ENCODE measurements at regions not wholly inside any gene's neighbourhood (a gene's known extent, or its start where the extent isn't known, plus 50 kb on each side); places are given as distances from the start of the nearest gene placed in this dataset.

DNA sequence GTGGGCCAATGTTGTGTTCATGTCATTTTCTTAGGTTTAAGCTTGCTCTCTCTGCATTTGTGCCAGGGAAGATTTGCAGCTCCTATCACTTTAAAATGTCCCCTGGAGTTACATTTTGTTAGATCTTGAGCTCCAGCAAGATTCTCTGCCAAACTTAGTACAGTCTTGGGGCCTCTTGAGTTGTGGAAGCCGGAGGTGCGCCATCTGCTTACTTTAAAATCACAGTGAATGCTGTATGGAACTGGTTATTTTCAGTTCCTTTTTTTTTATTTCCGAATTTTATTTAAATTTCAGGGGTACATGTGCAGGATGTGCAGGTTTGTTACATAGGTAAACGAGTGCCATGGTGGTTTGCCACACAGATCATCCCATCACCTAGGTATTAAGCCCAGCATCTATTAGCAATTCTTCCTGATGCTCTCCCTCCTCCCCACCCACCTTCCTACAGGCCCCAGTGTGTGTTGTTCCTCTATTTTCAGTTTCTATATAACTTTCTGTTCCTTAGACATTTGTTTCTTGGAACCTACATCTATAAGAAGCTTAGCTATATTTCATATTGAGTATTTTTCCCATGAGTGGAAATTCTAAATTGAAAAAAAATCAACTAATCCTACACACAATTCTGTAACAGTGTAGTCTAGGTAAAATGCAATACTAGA, 114.4 kb upstream of the CREB5 start:
- Mint-ChIP-seq H3K27ac (ENCODE audit: unreplicated experiment) (no peak overlapping the region), H3K9me3 (ENCODE audit: unreplicated experiment) (no peaks in the 10 kb centered on the region), H3K36me3 (ENCODE audit: unreplicated experiment) (no peaks in the 10 kb centered on the region), H3K27me3 (ENCODE audit: unreplicated experiment) (peaks cover 2% of the 10 kb centered on the region), H3K4me1 (ENCODE audit: unreplicated experiment) (peaks cover 3% of the 10 kb centered on the region), H3K4me3 (ENCODE audit: unreplicated experiment) (no peak overlapping the region)
- DNase-seq (ENCODE audit: extremely low spot score, unreplicated experiment) = no peak
- TF ChIP-seq, protein P1, sequence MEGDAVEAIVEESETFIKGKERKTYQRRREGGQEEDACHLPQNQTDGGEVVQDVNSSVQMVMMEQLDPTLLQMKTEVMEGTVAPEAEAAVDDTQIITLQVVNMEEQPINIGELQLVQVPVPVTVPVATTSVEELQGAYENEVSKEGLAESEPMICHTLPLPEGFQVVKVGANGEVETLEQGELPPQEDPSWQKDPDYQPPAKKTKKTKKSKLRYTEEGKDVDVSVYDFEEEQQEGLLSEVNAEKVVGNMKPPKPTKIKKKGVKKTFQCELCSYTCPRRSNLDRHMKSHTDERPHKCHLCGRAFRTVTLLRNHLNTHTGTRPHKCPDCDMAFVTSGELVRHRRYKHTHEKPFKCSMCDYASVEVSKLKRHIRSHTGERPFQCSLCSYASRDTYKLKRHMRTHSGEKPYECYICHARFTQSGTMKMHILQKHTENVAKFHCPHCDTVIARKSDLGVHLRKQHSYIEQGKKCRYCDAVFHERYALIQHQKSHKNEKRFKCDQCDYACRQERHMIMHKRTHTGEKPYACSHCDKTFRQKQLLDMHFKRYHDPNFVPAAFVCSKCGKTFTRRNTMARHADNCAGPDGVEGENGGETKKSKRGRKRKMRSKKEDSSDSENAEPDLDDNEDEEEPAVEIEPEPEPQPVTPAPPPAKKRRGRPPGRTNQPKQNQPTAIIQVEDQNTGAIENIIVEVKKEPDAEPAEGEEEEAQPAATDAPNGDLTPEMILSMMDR (IDR thresholded peaks at IDR 0.05) = no peak

DNA sequence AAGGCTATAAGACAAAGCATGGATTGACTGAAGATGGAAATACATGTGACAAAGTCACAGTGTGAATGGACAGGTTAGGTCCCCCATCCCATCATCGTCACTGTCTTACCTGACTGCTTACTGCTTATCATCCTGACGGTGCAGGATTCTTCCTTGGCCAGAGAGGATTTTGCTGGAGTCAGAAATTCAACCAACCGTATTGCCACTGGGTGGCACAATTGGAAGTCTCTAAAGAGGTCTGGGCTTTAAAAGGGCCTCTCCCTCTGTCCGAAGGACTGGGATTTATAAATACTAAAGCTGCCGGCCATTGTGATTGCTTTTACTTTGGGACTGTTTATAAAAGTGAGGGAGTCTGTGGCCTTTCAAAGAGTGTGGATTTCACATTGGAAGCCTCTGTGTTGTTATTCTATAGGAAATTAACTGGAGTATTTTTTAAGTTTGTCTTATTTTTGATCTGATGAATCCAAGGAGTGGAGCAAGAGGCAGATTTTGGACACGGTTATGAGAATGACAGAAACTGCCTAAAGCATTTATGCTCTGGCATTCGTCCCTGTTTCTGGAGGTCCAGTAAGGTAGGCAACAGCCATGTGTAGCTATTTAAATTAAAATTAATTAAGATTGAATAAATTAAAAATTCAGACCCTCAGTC, 113.3 kb upstream of the CREB5 start:
- H3K9me3 Mint-ChIP-seq (ENCODE audit: unreplicated experiment) = no peaks in the 10 kb centered on the region
- no peak overlapping the region for H3K27ac Mint-ChIP-seq (ENCODE audit: unreplicated experiment)
- H3K36me3 Mint-ChIP-seq (ENCODE audit: unreplicated experiment) = no peaks in the 10 kb centered on the region
- peaks cover 7% of the 10 kb centered on the region for H3K4me1 Mint-ChIP-seq (ENCODE audit: unreplicated experiment)
- no peak for DNase-seq (ENCODE audit: extremely low spot score, unreplicated experiment)
- no peak overlapping the region for H3K4me3 Mint-ChIP-seq (ENCODE audit: unreplicated experiment)
- TF ChIP-seq, protein P1 (IDR thresholded peaks at IDR 0.05) = peak; percentile 76
- peaks cover 2% of the 10 kb centered on the region for H3K27me3 Mint-ChIP-seq (ENCODE audit: unreplicated experiment)

DNA sequence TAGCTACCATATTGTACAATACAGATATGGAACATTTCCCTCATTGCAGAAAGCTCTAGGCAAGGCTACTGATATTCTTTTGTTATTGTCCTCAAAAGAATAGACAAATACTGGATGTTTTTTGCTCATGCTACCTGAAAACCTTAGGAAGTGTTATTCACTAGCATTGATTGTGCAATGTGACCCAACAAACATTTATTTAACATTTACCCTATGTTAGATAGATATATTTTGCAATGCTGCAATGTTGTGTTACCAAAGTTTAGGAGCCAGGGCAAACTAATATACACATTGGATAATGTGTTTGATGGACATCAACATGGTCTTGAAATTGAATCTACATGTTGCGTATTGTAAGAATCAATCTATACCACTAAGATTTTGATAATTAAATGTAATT, 112.8 kb upstream of the CREB5 start:
- Mint-ChIP-seq H3K36me3 (ENCODE audit: unreplicated experiment) (no peaks in the 10 kb centered on the region), H3K9me3 (ENCODE audit: unreplicated experiment) (no peaks in the 10 kb centered on the region), H3K4me1 (ENCODE audit: unreplicated experiment) (peaks cover 7% of the 10 kb centered on the region), H3K27ac (ENCODE audit: unreplicated experiment) (no peak overlapping the region), H3K27me3 (ENCODE audit: unreplicated experiment) (peaks cover 6% of the 10 kb centered on the region), H3K4me3 (ENCODE audit: unreplicated experiment) (no peak overlapping the region)
- TF ChIP-seq, protein P1 (IDR thresholded peaks at IDR 0.05) = no peak
- no peak for DNase-seq (ENCODE audit: extremely low spot score, unreplicated experiment)

DNA sequence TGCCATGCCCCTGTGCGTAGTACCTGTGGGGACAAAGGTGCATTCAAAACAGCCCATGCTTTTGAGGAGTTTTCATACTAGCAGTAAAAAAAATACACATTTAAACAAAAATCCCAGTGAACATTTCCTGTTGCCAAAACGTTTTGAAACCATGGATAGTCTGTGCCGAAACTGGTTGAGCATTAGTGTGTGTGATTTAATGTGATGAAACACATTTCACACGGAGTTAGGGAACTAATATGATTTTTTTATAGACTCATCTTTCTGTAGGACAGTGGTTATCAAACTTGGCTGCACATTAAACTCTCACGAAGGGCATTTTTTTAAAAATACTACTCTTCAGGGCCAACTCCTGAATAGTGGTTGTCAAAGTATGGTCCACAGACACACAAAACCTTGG, 111.8 kb upstream of the CREB5 start:
- Mint-ChIP-seq H3K27me3 (ENCODE audit: unreplicated experiment) (peaks cover 13% of the 10 kb centered on the region), H3K4me1 (ENCODE audit: unreplicated experiment) (peaks cover 7% of the 10 kb centered on the region), H3K27ac (ENCODE audit: unreplicated experiment) (no peak overlapping the region), H3K36me3 (ENCODE audit: unreplicated experiment) (no peaks in the 10 kb centered on the region), H3K4me3 (ENCODE audit: unreplicated experiment) (no peak overlapping the region), H3K9me3 (ENCODE audit: unreplicated experiment) (no peaks in the 10 kb centered on the region)
- TF ChIP-seq, protein P1 (IDR thresholded peaks at IDR 0.05) = no peak
- DNase-seq (ENCODE audit: extremely low spot score, unreplicated experiment) = no peak

DNA sequence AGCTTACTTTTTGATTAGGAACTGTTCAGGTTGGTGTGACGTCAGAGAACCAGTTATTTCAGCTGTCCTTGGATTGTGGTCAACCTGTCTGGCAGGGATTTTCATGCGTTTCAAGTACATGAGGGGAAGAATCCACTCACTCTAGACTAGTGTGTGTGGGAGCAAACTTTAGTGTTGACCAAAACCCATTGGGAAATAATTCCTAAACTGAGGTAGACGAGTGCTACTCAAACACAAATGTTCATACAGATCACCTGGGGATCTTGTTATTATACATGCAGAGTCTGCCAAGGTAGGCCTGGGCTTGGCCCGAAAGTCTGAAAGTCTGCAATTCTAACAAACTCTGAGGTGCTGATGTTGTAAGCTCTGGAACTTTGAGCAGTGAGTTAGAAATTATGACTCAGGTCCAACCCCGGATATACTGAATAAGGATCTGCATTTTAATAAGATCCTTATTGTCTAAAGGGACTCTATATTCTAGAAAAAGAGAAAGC, 111.1 kb upstream of the CREB5 start:
- H3K9me3 Mint-ChIP-seq (ENCODE audit: unreplicated experiment) = no peaks in the 10 kb centered on the region
- TF ChIP-seq, protein P1 (IDR thresholded peaks at IDR 0.05) = no peak
- no peaks in the 10 kb centered on the region for H3K36me3 Mint-ChIP-seq (ENCODE audit: unreplicated experiment)
- H3K4me3 Mint-ChIP-seq (ENCODE audit: unreplicated experiment) = no peak overlapping the region
- H3K27me3 Mint-ChIP-seq (ENCODE audit: unreplicated experiment) = peaks cover 13% of the 10 kb centered on the region
- no peak for DNase-seq (ENCODE audit: extremely low spot score, unreplicated experiment)
- peaks cover 7% of the 10 kb centered on the region for H3K4me1 Mint-ChIP-seq (ENCODE audit: unreplicated experiment)
- no peak overlapping the region for H3K27ac Mint-ChIP-seq (ENCODE audit: unreplicated experiment)
